ENCODE measurements at regions not wholly inside any gene's neighbourhood (a gene's known extent, or its start where the extent isn't known, plus 50 kb on each side); places are given as distances from the start of the nearest gene placed in this dataset.
"Not testable (repeated sequence)": the region's sequence is repeated elsewhere in the genome, so short reads cannot be mapped to it uniquely, and the experiment has no call there.

DNA sequence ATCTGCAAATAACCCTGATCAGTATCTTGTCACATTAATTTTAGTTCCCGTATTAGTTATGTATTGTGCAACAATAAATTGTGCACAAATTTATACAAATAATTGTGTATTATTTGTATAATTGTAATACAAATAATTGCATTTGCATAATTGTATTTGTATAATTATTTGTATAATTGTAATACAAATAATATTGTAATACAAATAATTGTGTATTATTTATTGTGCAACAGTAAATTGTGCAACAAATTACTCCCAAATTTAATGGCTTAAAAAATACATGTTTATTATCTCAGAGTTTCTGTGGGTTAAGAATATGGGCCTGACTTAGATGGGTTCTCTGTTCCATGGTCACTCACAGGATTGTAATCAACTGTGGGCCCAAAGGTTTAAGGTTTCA is 86.2 kb upstream of the SAMSN1 start:
- no peak for DNase-seq (ENCODE audit: low spot score)
- Histone ChIP-seq H3K36me3 (no peaks in the 10 kb centered on the region), H3K27me3 (replicated peaks; ENCODE audit: insufficient read depth) (no peaks in the 10 kb centered on the region), H3K4me1 (replicated peaks) (no peaks in the 10 kb centered on the region), H3K4me3 (no peak overlapping the region), H3K9me3 (no peaks in the 10 kb centered on the region), H3K27ac (no peak overlapping the region)
- TF ChIP-seq POLR2AphosphoS5 (IDR thresholded peaks at IDR 0.05) (no peak), POLR2A (IDR thresholded peaks at IDR 0.05) (no peak)
- TF ChIP-seq, protein P1, sequence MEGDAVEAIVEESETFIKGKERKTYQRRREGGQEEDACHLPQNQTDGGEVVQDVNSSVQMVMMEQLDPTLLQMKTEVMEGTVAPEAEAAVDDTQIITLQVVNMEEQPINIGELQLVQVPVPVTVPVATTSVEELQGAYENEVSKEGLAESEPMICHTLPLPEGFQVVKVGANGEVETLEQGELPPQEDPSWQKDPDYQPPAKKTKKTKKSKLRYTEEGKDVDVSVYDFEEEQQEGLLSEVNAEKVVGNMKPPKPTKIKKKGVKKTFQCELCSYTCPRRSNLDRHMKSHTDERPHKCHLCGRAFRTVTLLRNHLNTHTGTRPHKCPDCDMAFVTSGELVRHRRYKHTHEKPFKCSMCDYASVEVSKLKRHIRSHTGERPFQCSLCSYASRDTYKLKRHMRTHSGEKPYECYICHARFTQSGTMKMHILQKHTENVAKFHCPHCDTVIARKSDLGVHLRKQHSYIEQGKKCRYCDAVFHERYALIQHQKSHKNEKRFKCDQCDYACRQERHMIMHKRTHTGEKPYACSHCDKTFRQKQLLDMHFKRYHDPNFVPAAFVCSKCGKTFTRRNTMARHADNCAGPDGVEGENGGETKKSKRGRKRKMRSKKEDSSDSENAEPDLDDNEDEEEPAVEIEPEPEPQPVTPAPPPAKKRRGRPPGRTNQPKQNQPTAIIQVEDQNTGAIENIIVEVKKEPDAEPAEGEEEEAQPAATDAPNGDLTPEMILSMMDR (IDR thresholded peaks at IDR 0.05) = no peak
- intact Hi-C loops (cut with DNase I) = no loop called here
- WGBS = 98% methylated on average over 1 of the region's 1 CpG

DNA sequence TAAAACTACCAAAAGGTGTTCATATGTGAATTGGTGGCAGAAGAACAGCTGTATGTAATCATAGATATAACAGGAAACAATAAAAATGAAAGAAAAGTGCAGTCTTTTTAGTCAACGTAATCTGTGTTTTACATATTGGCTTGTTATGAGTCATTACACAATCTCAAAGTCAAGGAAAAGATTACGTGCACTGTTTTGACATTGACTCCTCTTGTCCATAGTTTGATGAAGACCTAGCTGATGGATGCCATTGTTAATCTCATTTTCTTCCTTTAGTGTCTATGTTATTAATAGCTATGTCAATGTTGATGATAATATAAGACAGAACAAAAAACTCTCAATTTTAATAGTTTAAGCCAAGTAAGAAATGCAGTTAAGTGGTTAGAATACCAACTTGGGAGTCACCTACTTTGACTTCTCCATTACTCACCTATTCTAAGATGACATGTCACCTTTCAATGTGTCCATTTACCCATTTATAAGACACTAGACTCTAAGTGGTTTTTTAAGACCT is 84.5 kb upstream of the SAMSN1 start:
- Histone ChIP-seq H3K9me3 (no peaks in the 10 kb centered on the region), H3K36me3 (no peaks in the 10 kb centered on the region), H3K4me1 (replicated peaks) (no peaks in the 10 kb centered on the region), H3K27ac (no peak overlapping the region), H3K27me3 (replicated peaks; ENCODE audit: insufficient read depth) (no peaks in the 10 kb centered on the region), H3K4me3 (no peak overlapping the region)
- intact Hi-C loops (cut with DNase I) = no loop called here
- DNase-seq (ENCODE audit: low spot score) = no peak
- 26% methylated on average over 2 of the region's 2 CpGs for WGBS
- TF ChIP-seq, protein P1 (IDR thresholded peaks at IDR 0.05) = no peak
- TF ChIP-seq POLR2A (IDR thresholded peaks at IDR 0.05) (no peak), POLR2AphosphoS5 (IDR thresholded peaks at IDR 0.05) (no peak)

DNA sequence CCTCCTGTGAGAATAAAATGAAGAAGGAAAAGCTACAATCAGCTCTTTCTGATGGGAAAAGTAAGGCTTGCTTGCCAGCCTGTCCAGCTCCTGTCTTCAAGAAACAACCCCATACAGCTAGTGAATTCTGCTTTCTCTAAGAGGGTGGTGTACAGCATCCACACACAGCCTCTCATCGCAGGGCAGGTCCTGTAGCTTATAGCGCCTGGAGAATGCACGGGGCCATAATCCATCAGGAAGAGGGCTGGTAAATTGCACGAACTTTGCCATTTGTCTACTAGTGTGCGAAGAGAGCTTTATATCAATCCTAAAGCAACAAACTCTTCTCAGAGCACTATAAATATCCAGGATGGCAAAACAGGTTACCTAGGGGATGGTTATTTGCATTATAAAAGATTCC is 83.3 kb upstream of the SAMSN1 start:
- 49% methylated on average over 5 of the region's 5 CpGs for WGBS
- intact Hi-C loops (cut with DNase I) = no loop called here

GRCh38 chr21:14623079-14623478 is 77.0 kb upstream of the SAMSN1 start:
- intact Hi-C loops (cut with DNase I); H3K27me3 ChIP-seq (replicated peaks; ENCODE audit: insufficient read depth); H3K36me3 ChIP-seq; DNase-seq (ENCODE audit: low spot score); H3K27ac ChIP-seq; H3K4me3 ChIP-seq; H3K4me1 ChIP-seq (replicated peaks); H3K9me3 ChIP-seq: not testable (repeated sequence)
- WGBS = 84% methylated on average over 3 of the region's 3 CpGs

More for the DNA sequence above, 83.3 kb upstream of the SAMSN1 start:
- Histone ChIP-seq H3K4me1 (replicated peaks) (no peaks in the 10 kb centered on the region), H3K9me3 (no peaks in the 10 kb centered on the region), H3K27ac (no peak overlapping the region), H3K4me3 (no peak overlapping the region), H3K36me3 (no peaks in the 10 kb centered on the region), H3K27me3 (replicated peaks; ENCODE audit: insufficient read depth) (no peaks in the 10 kb centered on the region)
- TF ChIP-seq, protein P1 (IDR thresholded peaks at IDR 0.05) = no peak
- TF ChIP-seq POLR2A (IDR thresholded peaks at IDR 0.05) = no peak
- no peak for TF ChIP-seq POLR2AphosphoS5 (IDR thresholded peaks at IDR 0.05)
- no peak for DNase-seq (ENCODE audit: low spot score)

- DNase-seq (ENCODE audit: low spot score) = no peak
Observed at GRCh38 chr21:14620152-14620551, 74.0 kb upstream of the SAMSN1 start.

More at GRCh38 chr21:14620152-14620551, 74.0 kb upstream of the SAMSN1 start:
- intact Hi-C loops (cut with DNase I) = no loop called here
- WGBS = 45% methylated on average over 2 of the region's 2 CpGs
- H3K27ac ChIP-seq = no peak overlapping the region
- no peak overlapping the region for H3K4me3 ChIP-seq
- no peaks in the 10 kb centered on the region for H3K9me3 ChIP-seq
- TF ChIP-seq POLR2AphosphoS5 (IDR thresholded peaks at IDR 0.05) = no peak
- TF ChIP-seq, protein P1 (IDR thresholded peaks at IDR 0.05) = no peak
- TF ChIP-seq POLR2A (IDR thresholded peaks at IDR 0.05) = no peak
- H3K27me3 ChIP-seq (replicated peaks; ENCODE audit: insufficient read depth) = no peaks in the 10 kb centered on the region
- H3K4me1 ChIP-seq (replicated peaks) = no peaks in the 10 kb centered on the region
- H3K36me3 ChIP-seq = no peaks in the 10 kb centered on the region

Data from prostate gland (tissue), 2 donors.